Stimulated activated CD4-positive, alpha-beta T cell treated with anti-CD3 and anti-CD28 coated beads, TNF-alpha, amount 100 ng/mL, for 4 hours (primary cell): ENCODE measurements at regions not wholly inside any gene's neighbourhood (a gene's known extent, or its start where the extent isn't known, plus 50 kb on each side); places are given as distances from the start of the nearest gene placed in this dataset.
"Not testable (repeated sequence)": the region's sequence is repeated elsewhere in the genome, so short reads cannot be mapped to it uniquely, and the experiment has no call there.

Source experiments
- DNase-seq, 3 experiments: peaks; one replicate each; pipeline ENCODE4 v3.0.0-alpha.2; 2020; ENCODE audit warnings: low read depth in 3 of 3

- DNase-seq = not testable (repeated sequence)
Measured at GRCh38 chr7:149930374-149931068, 56.8 kb downstream of the ATP6V0E2 start.

- DNase-seq = not testable (repeated sequence)
Measured at GRCh38 chr7:149933776-149934175, 60.0 kb downstream of the ATP6V0E2 start.

GRCh38 chr7:149947346-149947745 lies 73.6 kb downstream of the ATP6V0E2 start:
- DNase-seq = not testable (repeated sequence)

- DNase-seq = not testable (repeated sequence)
Measured at GRCh38 chr7:149948444-149948843, 74.7 kb downstream of the ATP6V0E2 start.

GRCh38 chr7:149949863-149950577 lies 76.3 kb downstream of the ATP6V0E2 start:
- DNase-seq = not testable (repeated sequence)

GRCh38 chr7:149950578-149950924 lies 76.8 kb downstream of the ATP6V0E2 start:
- DNase-seq = not testable (repeated sequence)

- DNase-seq = not testable (repeated sequence)
Measured at GRCh38 chr7:149951579-149951978, 77.8 kb downstream of the ATP6V0E2 start.

GRCh38 chr7:149958880-149959279 lies 85.1 kb downstream of the ATP6V0E2 start:
- DNase-seq = not testable (repeated sequence)

- not testable (repeated sequence) for DNase-seq
Measured at GRCh38 chr7:149960863-149961262, 87.1 kb downstream of the ATP6V0E2 start.

- not testable (repeated sequence) for DNase-seq
Measured at GRCh38 chr7:149961878-149962277, 88.1 kb downstream of the ATP6V0E2 start.

- DNase-seq = not testable (repeated sequence)
Measured at GRCh38 chr7:149962685-149963319, 89.0 kb downstream of the ATP6V0E2 start.

- DNase-seq = not testable (repeated sequence)
Measured at GRCh38 chr7:149963985-149964384, 90.2 kb downstream of the ATP6V0E2 start.

GRCh38 chr7:149966444-149966843 lies 92.7 kb downstream of the ATP6V0E2 start:
- not testable (repeated sequence) for DNase-seq

GRCh38 chr7:149972977-149973376 lies 99.2 kb downstream of the ATP6V0E2 start:
- not testable (repeated sequence) for DNase-seq

- DNase-seq = not testable (repeated sequence)
Measured at GRCh38 chr7:149973681-149974080, 99.9 kb downstream of the ATP6V0E2 start.

GRCh38 chr7:149975608-149976007 lies 101.8 kb downstream of the ATP6V0E2 start:
- DNase-seq = not testable (repeated sequence)

GRCh38 chr7:149978537-149978936 lies 104.8 kb downstream of the ATP6V0E2 start:
- not testable (repeated sequence) for DNase-seq

- not testable (repeated sequence) for DNase-seq
Measured at GRCh38 chr7:149978944-149979343, 105.2 kb downstream of the ATP6V0E2 start.

GRCh38 chr7:149982537-149983112 lies 108.9 kb downstream of the ATP6V0E2 start:
- not testable (repeated sequence) for DNase-seq

- not testable (repeated sequence) for DNase-seq
Measured at GRCh38 chr7:149986866-149987265, 113.1 kb downstream of the ATP6V0E2 start.

- DNase-seq = not testable (repeated sequence)
Measured at GRCh38 chr7:149991652-149992302, 118.0 kb downstream of the ATP6V0E2 start.

- not testable (repeated sequence) for DNase-seq
Measured at GRCh38 chr7:149992366-149992765, 118.6 kb downstream of the ATP6V0E2 start.
